Loucy (cell line): ENCODE measurements at regions not wholly inside any gene's neighbourhood (a gene's known extent, or its start where the extent isn't known, plus 50 kb on each side); places are given as distances from the start of the nearest gene placed in this dataset.

ENCODE experiments used
- H2AFZ ChIP-seq: fragments of 200-600 bp; sonication (generic); 2 replicates; pipeline ENCODE4 v1.6.0; 2016; ENCODE audit warnings: antibody characterized with exemption, mild to moderate bottlenecking, low read length, moderate library complexity
- H3F3A ChIP-seq: fragments of 200-600 bp; 2 replicates; pipeline ENCODE4 v1.6.0; 2016; ENCODE audit warnings: antibody characterized with exemption, low read depth, mild to moderate bottlenecking
- H3K27me3 ChIP-seq: fragments of 200-600 bp; sonication (generic); 2 replicates; pipeline ENCODE4 v1.6.1; 2014; ENCODE audit warnings: low read length, mild to moderate bottlenecking; ENCODE audit not compliant: insufficient read depth, poor library complexity, severe bottlenecking
- H3K36me3 ChIP-seq: fragments of 200-600 bp; sonication (generic); 2 replicates; pipeline ENCODE4 v1.6.1; 2016; ENCODE audit warnings: low read length; ENCODE audit not compliant: insufficient read depth
- H3K4me1 ChIP-seq: fragments of 200-600 bp; sonication (generic); 2 replicates; pipeline ENCODE4 v1.5.1; 2014; ENCODE audit warnings: low read length, mild to moderate bottlenecking; ENCODE audit not compliant: insufficient read depth, poor library complexity, severe bottlenecking
- H3K4me2 ChIP-seq: fragments of 200-600 bp; sonication (generic); 2 replicates; pipeline ENCODE4 v1.6.0; 2014; ENCODE audit warnings: antibody characterized with exemption, low read length, low read depth, mild to moderate bottlenecking; ENCODE audit not compliant: poor library complexity, severe bottlenecking
- H3K4me3 ChIP-seq: fragments of 200-600 bp; sonication (generic); 2 replicates; pipeline ENCODE4 v1.5.1; 2014; ENCODE audit warnings: low read length, mild to moderate bottlenecking, mixed read lengths; ENCODE audit not compliant: poor library complexity, severe bottlenecking
- H3K79me2 ChIP-seq: fragments of 200-600 bp; sonication (generic); 2 replicates; pipeline ENCODE4 v1.6.1; 2014; ENCODE audit warnings: low read length; ENCODE audit not compliant: insufficient read depth
- H3K9ac ChIP-seq: fragments of 200-600 bp; sonication (generic); 2 replicates; pipeline ENCODE4 v1.6.0; 2014; ENCODE audit warnings: mild to moderate bottlenecking, low read depth, low read length, moderate library complexity; ENCODE audit not compliant: poor library complexity, severe bottlenecking
- H3K9me2 ChIP-seq: fragments of 200-600 bp; sonication (generic); replicated peaks from 2 replicates; pipeline ENCODE4 v1.6.1; 2016; ENCODE audit warnings: low read depth, low read length, mixed read lengths
- H3K9me3 ChIP-seq: fragments of 200-600 bp; sonication (generic); 2 replicates; pipeline ENCODE4 v1.6.1; 2014; ENCODE audit warnings: mild to moderate bottlenecking, antibody characterized with exemption, low read length, low read depth; ENCODE audit not compliant: insufficient read depth
- H4K20me1 ChIP-seq: fragments of 200-600 bp; sonication (generic); 2 replicates; pipeline ENCODE4 v1.6.0; 2014; ENCODE audit warnings: antibody characterized with exemption, low read length, mild to moderate bottlenecking; ENCODE audit not compliant: insufficient read depth, poor library complexity, severe bottlenecking
- CTCF ChIP-seq: fragments of 200-600 bp; sonication (generic); conservative IDR thresholded peaks from 2 replicates; pipeline ENCODE4 v1.5.1; 2014; ENCODE audit warnings: mild to moderate bottlenecking, antibody characterized with exemption, low read length
- EZH2phosphoT487 ChIP-seq: fragments of 200-600 bp; IDR thresholded peaks from 2 replicates; pipeline ENCODE4 v1.6.1; 2018; ENCODE audit warnings: antibody characterized with exemption, mild to moderate bottlenecking, moderate library complexity, borderline replicate concordance

- H2AFZ ChIP-seq, result no peak overlapping the region
- H3K4me3 ChIP-seq, result no peak overlapping the region
- TF ChIP-seq CTCF (no peak), EZH2phosphoT487 (no peak)
- H3K9me2 ChIP-seq, result no peaks in the 10 kb centered on the region
- no peaks in the 10 kb centered on the region for H3K4me1 ChIP-seq
- no peaks in the 10 kb centered on the region for H3K9me3 ChIP-seq
- no peaks in the 10 kb centered on the region for H3K36me3 ChIP-seq
- H3K4me2 ChIP-seq, result no peak overlapping the region
- no peaks in the 10 kb centered on the region for H3K79me2 ChIP-seq
- no peaks in the 10 kb centered on the region for H3K27me3 ChIP-seq
- H3F3A ChIP-seq, result no peaks in the 10 kb centered on the region
- no peaks in the 10 kb centered on the region for H4K20me1 ChIP-seq
- H3K9ac ChIP-seq, result no peak overlapping the region
These were observed 446.7 kb upstream of the PROK2 start for GRCh38 chr3:72231439-72232196.

GRCh38 chr3:72230774-72231379 lies 445.9 kb upstream of the PROK2 start:
- H3K36me3 ChIP-seq, result no peaks in the 10 kb centered on the region
- H3K4me3 ChIP-seq, result no peak overlapping the region
- H3K9me2 ChIP-seq, result no peaks in the 10 kb centered on the region
- H3F3A ChIP-seq, result no peaks in the 10 kb centered on the region
- no peaks in the 10 kb centered on the region for H3K79me2 ChIP-seq
- no peak overlapping the region for H2AFZ ChIP-seq
- no peak for TF ChIP-seq CTCF
- no peak for TF ChIP-seq EZH2phosphoT487
- H4K20me1 ChIP-seq, result no peaks in the 10 kb centered on the region
- H3K27me3 ChIP-seq, result no peaks in the 10 kb centered on the region
- H3K4me1 ChIP-seq, result no peaks in the 10 kb centered on the region
- peaks cover 1% of the 10 kb centered on the region; the same call in 1 of the 2 replicates for H3K9me3 ChIP-seq
- no peak overlapping the region for H3K9ac ChIP-seq
- no peak overlapping the region for H3K4me2 ChIP-seq

- no peaks in the 10 kb centered on the region for H3K27me3 ChIP-seq
- no peaks in the 10 kb centered on the region for H3K4me1 ChIP-seq
- H3F3A ChIP-seq, result no peaks in the 10 kb centered on the region
- H3K9me3 ChIP-seq, result peaks cover 10% of the 10 kb centered on the region; the same call in 1 of the 2 replicates
- no peak overlapping the region for H3K4me3 ChIP-seq
- H3K79me2 ChIP-seq, result no peaks in the 10 kb centered on the region
- no peak overlapping the region for H3K4me2 ChIP-seq
- TF ChIP-seq EZH2phosphoT487 (no peak), CTCF (no peak)
- no peaks in the 10 kb centered on the region for H3K9me2 ChIP-seq
- no peaks in the 10 kb centered on the region for H4K20me1 ChIP-seq
- no peak overlapping the region for H3K9ac ChIP-seq
- H2AFZ ChIP-seq, result no peak overlapping the region
- no peaks in the 10 kb centered on the region for H3K36me3 ChIP-seq
These were observed 445.0 kb upstream of the PROK2 start for GRCh38 chr3:72229952-72230351.
